ENCODE measurements at regions not wholly inside any gene's neighbourhood (a gene's known extent, or its start where the extent isn't known, plus 50 kb on each side); places are given as distances from the start of the nearest gene placed in this dataset.

DNA sequence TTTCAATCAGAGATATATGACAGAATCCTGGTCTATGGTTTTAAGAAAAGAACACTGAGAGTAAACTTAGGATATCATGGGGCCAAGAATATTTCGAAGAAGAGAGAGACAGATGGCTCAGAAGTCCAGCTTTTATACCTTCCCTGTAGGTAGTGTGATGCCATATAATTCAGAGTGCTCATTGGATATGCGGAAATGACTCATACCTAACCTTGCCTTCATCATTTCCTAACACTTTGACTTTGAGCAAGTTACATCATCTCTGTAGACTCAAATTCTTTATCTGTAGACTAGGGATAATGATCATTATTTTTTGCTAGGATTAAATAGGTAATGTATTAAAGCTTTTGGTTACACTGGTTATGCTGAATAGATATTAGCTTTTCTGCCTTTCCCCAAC is 461.6 kb upstream of the CNTNAP5 start:
- TF ChIP-seq, protein P1, sequence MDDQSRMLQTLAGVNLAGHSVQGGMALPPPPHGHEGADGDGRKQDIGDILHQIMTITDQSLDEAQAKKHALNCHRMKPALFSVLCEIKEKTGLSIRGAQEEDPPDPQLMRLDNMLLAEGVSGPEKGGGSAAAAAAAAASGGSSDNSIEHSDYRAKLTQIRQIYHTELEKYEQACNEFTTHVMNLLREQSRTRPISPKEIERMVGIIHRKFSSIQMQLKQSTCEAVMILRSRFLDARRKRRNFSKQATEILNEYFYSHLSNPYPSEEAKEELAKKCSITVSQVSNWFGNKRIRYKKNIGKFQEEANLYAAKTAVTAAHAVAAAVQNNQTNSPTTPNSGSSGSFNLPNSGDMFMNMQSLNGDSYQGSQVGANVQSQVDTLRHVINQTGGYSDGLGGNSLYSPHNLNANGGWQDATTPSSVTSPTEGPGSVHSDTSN (IDR thresholded peaks at IDR 0.05) = no peak
- TF ChIP-seq RXRA (IDR thresholded peaks at IDR 0.05; ENCODE audit: borderline replicate concordance, low read depth) = no peak
- TF ChIP-seq EP300 (IDR thresholded peaks at IDR 0.05; ENCODE audit: borderline replicate concordance in 1 of 2, low read depth in 1 of 2, low read length in 1 of 2) = no peak
- TF ChIP-seq RFX5 (IDR thresholded peaks at IDR 0.05; ENCODE audit: low read length) = no peak
- no peak for TF ChIP-seq TEAD4 (IDR thresholded peaks at IDR 0.05; ENCODE audit: borderline replicate concordance, insufficient read depth)
- TF ChIP-seq, protein P2, sequence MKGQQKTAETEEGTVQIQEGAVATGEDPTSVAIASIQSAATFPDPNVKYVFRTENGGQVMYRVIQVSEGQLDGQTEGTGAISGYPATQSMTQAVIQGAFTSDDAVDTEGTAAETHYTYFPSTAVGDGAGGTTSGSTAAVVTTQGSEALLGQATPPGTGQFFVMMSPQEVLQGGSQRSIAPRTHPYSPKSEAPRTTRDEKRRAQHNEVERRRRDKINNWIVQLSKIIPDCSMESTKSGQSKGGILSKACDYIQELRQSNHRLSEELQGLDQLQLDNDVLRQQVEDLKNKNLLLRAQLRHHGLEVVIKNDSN (IDR thresholded peaks at IDR 0.05; ENCODE audit: borderline replicate concordance, low read depth) = no peak
- TF ChIP-seq YY1 (IDR thresholded peaks at IDR 0.05; ENCODE audit: low read depth) = no peak
- no peak for TF ChIP-seq SIN3A (IDR thresholded peaks at IDR 0.05; ENCODE audit: borderline replicate concordance, low read depth, low read length)
- TF ChIP-seq, protein P3, sequence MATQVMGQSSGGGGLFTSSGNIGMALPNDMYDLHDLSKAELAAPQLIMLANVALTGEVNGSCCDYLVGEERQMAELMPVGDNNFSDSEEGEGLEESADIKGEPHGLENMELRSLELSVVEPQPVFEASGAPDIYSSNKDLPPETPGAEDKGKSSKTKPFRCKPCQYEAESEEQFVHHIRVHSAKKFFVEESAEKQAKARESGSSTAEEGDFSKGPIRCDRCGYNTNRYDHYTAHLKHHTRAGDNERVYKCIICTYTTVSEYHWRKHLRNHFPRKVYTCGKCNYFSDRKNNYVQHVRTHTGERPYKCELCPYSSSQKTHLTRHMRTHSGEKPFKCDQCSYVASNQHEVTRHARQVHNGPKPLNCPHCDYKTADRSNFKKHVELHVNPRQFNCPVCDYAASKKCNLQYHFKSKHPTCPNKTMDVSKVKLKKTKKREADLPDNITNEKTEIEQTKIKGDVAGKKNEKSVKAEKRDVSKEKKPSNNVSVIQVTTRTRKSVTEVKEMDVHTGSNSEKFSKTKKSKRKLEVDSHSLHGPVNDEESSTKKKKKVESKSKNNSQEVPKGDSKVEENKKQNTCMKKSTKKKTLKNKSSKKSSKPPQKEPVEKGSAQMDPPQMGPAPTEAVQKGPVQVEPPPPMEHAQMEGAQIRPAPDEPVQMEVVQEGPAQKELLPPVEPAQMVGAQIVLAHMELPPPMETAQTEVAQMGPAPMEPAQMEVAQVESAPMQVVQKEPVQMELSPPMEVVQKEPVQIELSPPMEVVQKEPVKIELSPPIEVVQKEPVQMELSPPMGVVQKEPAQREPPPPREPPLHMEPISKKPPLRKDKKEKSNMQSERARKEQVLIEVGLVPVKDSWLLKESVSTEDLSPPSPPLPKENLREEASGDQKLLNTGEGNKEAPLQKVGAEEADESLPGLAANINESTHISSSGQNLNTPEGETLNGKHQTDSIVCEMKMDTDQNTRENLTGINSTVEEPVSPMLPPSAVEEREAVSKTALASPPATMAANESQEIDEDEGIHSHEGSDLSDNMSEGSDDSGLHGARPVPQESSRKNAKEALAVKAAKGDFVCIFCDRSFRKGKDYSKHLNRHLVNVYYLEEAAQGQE (IDR thresholded peaks at IDR 0.05; ENCODE audit: low read depth, low read length) = no peak
- TF ChIP-seq, protein P4, sequence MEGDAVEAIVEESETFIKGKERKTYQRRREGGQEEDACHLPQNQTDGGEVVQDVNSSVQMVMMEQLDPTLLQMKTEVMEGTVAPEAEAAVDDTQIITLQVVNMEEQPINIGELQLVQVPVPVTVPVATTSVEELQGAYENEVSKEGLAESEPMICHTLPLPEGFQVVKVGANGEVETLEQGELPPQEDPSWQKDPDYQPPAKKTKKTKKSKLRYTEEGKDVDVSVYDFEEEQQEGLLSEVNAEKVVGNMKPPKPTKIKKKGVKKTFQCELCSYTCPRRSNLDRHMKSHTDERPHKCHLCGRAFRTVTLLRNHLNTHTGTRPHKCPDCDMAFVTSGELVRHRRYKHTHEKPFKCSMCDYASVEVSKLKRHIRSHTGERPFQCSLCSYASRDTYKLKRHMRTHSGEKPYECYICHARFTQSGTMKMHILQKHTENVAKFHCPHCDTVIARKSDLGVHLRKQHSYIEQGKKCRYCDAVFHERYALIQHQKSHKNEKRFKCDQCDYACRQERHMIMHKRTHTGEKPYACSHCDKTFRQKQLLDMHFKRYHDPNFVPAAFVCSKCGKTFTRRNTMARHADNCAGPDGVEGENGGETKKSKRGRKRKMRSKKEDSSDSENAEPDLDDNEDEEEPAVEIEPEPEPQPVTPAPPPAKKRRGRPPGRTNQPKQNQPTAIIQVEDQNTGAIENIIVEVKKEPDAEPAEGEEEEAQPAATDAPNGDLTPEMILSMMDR (IDR thresholded peaks at IDR 0.05) = no peak

Data from SK-N-SH (cell line).